ENCODE measurements at regions not wholly inside any gene's neighbourhood (a gene's known extent, or its start where the extent isn't known, plus 50 kb on each side); places are given as distances from the start of the nearest gene placed in this dataset.

DNA sequence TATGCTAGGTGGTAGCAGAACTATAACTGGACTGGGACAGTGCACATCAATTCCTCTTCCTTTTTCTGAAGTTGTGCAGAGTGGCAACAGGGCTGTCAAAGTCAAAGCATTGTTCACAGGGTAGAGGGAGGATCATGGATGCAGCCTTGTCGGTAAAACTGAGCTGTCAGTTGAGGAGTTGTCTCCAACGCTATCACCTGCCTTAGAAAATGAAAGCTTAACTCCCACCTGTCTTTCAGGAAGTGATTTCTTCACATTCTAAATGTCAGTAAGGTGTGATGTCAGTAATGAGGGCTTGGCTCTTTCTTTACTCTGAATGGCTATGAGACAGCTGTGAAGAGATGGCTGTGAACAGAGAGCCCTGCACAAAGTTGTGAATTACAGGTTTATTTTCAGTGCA lies 66.4 kb upstream of the BANK1 start:
- TF ChIP-seq POLR2AphosphoS5 (IDR thresholded peaks at IDR 0.05; ENCODE audit: low read depth, low read length) = no peak
- TF ChIP-seq, protein P1, sequence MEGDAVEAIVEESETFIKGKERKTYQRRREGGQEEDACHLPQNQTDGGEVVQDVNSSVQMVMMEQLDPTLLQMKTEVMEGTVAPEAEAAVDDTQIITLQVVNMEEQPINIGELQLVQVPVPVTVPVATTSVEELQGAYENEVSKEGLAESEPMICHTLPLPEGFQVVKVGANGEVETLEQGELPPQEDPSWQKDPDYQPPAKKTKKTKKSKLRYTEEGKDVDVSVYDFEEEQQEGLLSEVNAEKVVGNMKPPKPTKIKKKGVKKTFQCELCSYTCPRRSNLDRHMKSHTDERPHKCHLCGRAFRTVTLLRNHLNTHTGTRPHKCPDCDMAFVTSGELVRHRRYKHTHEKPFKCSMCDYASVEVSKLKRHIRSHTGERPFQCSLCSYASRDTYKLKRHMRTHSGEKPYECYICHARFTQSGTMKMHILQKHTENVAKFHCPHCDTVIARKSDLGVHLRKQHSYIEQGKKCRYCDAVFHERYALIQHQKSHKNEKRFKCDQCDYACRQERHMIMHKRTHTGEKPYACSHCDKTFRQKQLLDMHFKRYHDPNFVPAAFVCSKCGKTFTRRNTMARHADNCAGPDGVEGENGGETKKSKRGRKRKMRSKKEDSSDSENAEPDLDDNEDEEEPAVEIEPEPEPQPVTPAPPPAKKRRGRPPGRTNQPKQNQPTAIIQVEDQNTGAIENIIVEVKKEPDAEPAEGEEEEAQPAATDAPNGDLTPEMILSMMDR (IDR thresholded peaks at IDR 0.05) = no peak
- TF ChIP-seq, protein P2, sequence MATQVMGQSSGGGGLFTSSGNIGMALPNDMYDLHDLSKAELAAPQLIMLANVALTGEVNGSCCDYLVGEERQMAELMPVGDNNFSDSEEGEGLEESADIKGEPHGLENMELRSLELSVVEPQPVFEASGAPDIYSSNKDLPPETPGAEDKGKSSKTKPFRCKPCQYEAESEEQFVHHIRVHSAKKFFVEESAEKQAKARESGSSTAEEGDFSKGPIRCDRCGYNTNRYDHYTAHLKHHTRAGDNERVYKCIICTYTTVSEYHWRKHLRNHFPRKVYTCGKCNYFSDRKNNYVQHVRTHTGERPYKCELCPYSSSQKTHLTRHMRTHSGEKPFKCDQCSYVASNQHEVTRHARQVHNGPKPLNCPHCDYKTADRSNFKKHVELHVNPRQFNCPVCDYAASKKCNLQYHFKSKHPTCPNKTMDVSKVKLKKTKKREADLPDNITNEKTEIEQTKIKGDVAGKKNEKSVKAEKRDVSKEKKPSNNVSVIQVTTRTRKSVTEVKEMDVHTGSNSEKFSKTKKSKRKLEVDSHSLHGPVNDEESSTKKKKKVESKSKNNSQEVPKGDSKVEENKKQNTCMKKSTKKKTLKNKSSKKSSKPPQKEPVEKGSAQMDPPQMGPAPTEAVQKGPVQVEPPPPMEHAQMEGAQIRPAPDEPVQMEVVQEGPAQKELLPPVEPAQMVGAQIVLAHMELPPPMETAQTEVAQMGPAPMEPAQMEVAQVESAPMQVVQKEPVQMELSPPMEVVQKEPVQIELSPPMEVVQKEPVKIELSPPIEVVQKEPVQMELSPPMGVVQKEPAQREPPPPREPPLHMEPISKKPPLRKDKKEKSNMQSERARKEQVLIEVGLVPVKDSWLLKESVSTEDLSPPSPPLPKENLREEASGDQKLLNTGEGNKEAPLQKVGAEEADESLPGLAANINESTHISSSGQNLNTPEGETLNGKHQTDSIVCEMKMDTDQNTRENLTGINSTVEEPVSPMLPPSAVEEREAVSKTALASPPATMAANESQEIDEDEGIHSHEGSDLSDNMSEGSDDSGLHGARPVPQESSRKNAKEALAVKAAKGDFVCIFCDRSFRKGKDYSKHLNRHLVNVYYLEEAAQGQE (IDR thresholded peaks at IDR 0.05; ENCODE audit: insufficient read depth in 1 of 2, low read depth in 2 of 2, low read length in 1 of 2) = no peak
- no peak for TF ChIP-seq SIN3A (IDR thresholded peaks at IDR 0.05; ENCODE audit: borderline replicate concordance, insufficient read depth, low read depth, low read length)
- TF ChIP-seq TCF7L2 (IDR thresholded peaks at IDR 0.05; ENCODE audit: low read depth, low read length) = no peak
